HUES48 (cell line): ENCODE measurements at regions not wholly inside any gene's neighbourhood (a gene's known extent, or its start where the extent isn't known, plus 50 kb on each side); places are given as distances from the start of the nearest gene placed in this dataset.
A peak's percentile ranks its signal among the peaks of the same experiment; 100 is the strongest.

Source experiments
- H3K27ac ChIP-seq: one replicate; pipeline ENCODE4 v1.7.0; 2013; ENCODE audit warnings: low read depth, low read length, inconsistent platforms
- H3K27me3 ChIP-seq: 2 replicates; pipeline ENCODE4 v1.6.1; 2013; ENCODE audit warnings: mild to moderate bottlenecking, low read length; ENCODE audit not compliant: control insufficient read depth, insufficient read depth
- H3K36me3 ChIP-seq: 2 replicates; pipeline ENCODE4 v1.6.1; 2013; ENCODE audit warnings: low read length; ENCODE audit not compliant: control insufficient read depth, insufficient read depth
- H3K4me1 ChIP-seq: 2 replicates; pipeline ENCODE4 v1.6.1; 2013; ENCODE audit warnings: mild to moderate bottlenecking, low read length; ENCODE audit not compliant: control insufficient read depth, insufficient read depth
- H3K4me3 ChIP-seq: 2 replicates; pipeline ENCODE4 v1.5.1; 2013; ENCODE audit warnings: mild to moderate bottlenecking, low read depth, low read length
- H3K9ac ChIP-seq: 2 replicates; pipeline ENCODE4 v1.6.1; 2013; ENCODE audit warnings: mild to moderate bottlenecking, low read depth, low read length, moderate library complexity
- H3K9me3 ChIP-seq: 2 replicates; pipeline ENCODE4 v1.6.1; 2013; ENCODE audit warnings: low read length; ENCODE audit not compliant: control insufficient read depth, insufficient read depth

- Histone ChIP-seq H3K4me1 (peaks cover 13% of the 10 kb centered on the region; the same call in 1 of the 2 replicates), H3K27ac (peak overlapping the region; percentile 52), H3K27me3 (no peaks in the 10 kb centered on the region), H3K9me3 (no peaks in the 10 kb centered on the region), H3K36me3 (no peaks in the 10 kb centered on the region), H3K4me3 (no peak overlapping the region), H3K9ac (no peak overlapping the region)
Measured at GRCh38 chr9:82722051-82722450, 340.9 kb downstream of the RASEF start.

GRCh38 chr9:82722561-82722960 lies 340.4 kb downstream of the RASEF start:
- Histone ChIP-seq H3K9me3 (no peaks in the 10 kb centered on the region), H3K36me3 (no peaks in the 10 kb centered on the region), H3K9ac (no peak overlapping the region), H3K27ac (no peak overlapping the region), H3K4me3 (no peak overlapping the region), H3K27me3 (no peaks in the 10 kb centered on the region), H3K4me1 (peaks cover 13% of the 10 kb centered on the region; the same call in 1 of the 2 replicates)

- Histone ChIP-seq H3K27ac (no peak overlapping the region), H3K4me1 (peaks cover 30% of the 10 kb centered on the region), H3K27me3 (no peaks in the 10 kb centered on the region), H3K36me3 (no peaks in the 10 kb centered on the region), H3K9me3 (no peaks in the 10 kb centered on the region), H3K4me3 (no peak overlapping the region), H3K9ac (no peak overlapping the region)
Measured at GRCh38 chr9:82726424-82727276, 336.3 kb downstream of the RASEF start.

- Histone ChIP-seq H3K4me3 (no peak overlapping the region), H3K27me3 (no peaks in the 10 kb centered on the region), H3K4me1 (peaks cover 40% of the 10 kb centered on the region), H3K36me3 (no peaks in the 10 kb centered on the region), H3K27ac (no peak overlapping the region), H3K9ac (no peak overlapping the region), H3K9me3 (no peaks in the 10 kb centered on the region)
Measured at GRCh38 chr9:82729141-82729540, 333.8 kb downstream of the RASEF start.

- Histone ChIP-seq H3K27me3 (no peaks in the 10 kb centered on the region), H3K4me3 (no peak overlapping the region), H3K9me3 (no peaks in the 10 kb centered on the region)
Measured at GRCh38 chr9:82729991-82730589, 332.9 kb downstream of the RASEF start.

GRCh38 chr9:82732928-82733327 lies 330.0 kb downstream of the RASEF start:
- H3K36me3 ChIP-seq = no peaks in the 10 kb centered on the region; the same call in 1 of the 2 replicates
- peaks cover 69% of the 10 kb centered on the region for H3K4me1 ChIP-seq
- no peaks in the 10 kb centered on the region for H3K9me3 ChIP-seq
- no peak overlapping the region for H3K27ac ChIP-seq
- no peak overlapping the region for H3K9ac ChIP-seq
- no peak overlapping the region for H3K4me3 ChIP-seq
- H3K27me3 ChIP-seq = no peaks in the 10 kb centered on the region

More at GRCh38 chr9:82729991-82730589, 332.9 kb downstream of the RASEF start:
- Histone ChIP-seq H3K9ac (no peak overlapping the region), H3K27ac (no peak overlapping the region), H3K36me3 (no peaks in the 10 kb centered on the region), H3K4me1 (peaks cover 49% of the 10 kb centered on the region)

- Histone ChIP-seq H3K9me3 (no peaks in the 10 kb centered on the region), H3K4me1 (peaks cover 47% of the 10 kb centered on the region), H3K27me3 (no peaks in the 10 kb centered on the region), H3K9ac (no peak overlapping the region), H3K27ac (no peak overlapping the region), H3K36me3 (peaks cover 7% of the 10 kb centered on the region; the same call in 1 of the 2 replicates), H3K4me3 (no peak overlapping the region)
Measured at GRCh38 chr9:82736126-82736525, 326.8 kb downstream of the RASEF start.

- Histone ChIP-seq H3K9me3 (no peaks in the 10 kb centered on the region), H3K27me3 (no peaks in the 10 kb centered on the region), H3K36me3 (peaks cover 13% of the 10 kb centered on the region), H3K9ac (no peak overlapping the region), H3K4me1 (peaks cover 44% of the 10 kb centered on the region), H3K27ac (no peak overlapping the region), H3K4me3 (no peak overlapping the region)
Measured at GRCh38 chr9:82736701-82737100, 326.2 kb downstream of the RASEF start.

- H3K4me3 ChIP-seq = no peak overlapping the region
- H3K9ac ChIP-seq = no peak overlapping the region
- no peaks in the 10 kb centered on the region for H3K9me3 ChIP-seq
- H3K27me3 ChIP-seq = no peaks in the 10 kb centered on the region
- H3K27ac ChIP-seq = no peak overlapping the region
- H3K36me3 ChIP-seq = peaks cover 30% of the 10 kb centered on the region
- peaks cover 27% of the 10 kb centered on the region for H3K4me1 ChIP-seq
Measured at GRCh38 chr9:82745919-82746318, 317.0 kb downstream of the RASEF start.

- Histone ChIP-seq H3K4me1 (peaks cover 29% of the 10 kb centered on the region), H3K9ac (no peak overlapping the region), H3K4me3 (peak overlapping the region; percentile 7; the same call in 1 of the 2 replicates), H3K27me3 (no peaks in the 10 kb centered on the region), H3K27ac (peak overlapping the region; percentile 59), H3K9me3 (no peaks in the 10 kb centered on the region), H3K36me3 (no peaks in the 10 kb centered on the region)
Measured at GRCh38 chr9:82750411-82750913, 312.5 kb downstream of the RASEF start.

- Histone ChIP-seq H3K27ac (no peak overlapping the region), H3K4me1 (peaks cover 2% of the 10 kb centered on the region; the same call in 1 of the 2 replicates), H3K9ac (no peak overlapping the region), H3K4me3 (no peak overlapping the region), H3K27me3 (no peaks in the 10 kb centered on the region), H3K36me3 (peaks cover 3% of the 10 kb centered on the region; the same call in 1 of the 2 replicates), H3K9me3 (peaks cover 9% of the 10 kb centered on the region)
Measured at GRCh38 chr9:82757924-82758323, 305.0 kb downstream of the RASEF start.
